ENCODE measurements at regions not wholly inside any gene's neighbourhood (a gene's known extent, or its start where the extent isn't known, plus 50 kb on each side); places are given as distances from the start of the nearest gene placed in this dataset.
"Not testable (repeated sequence)": the region's sequence is repeated elsewhere in the genome, so short reads cannot be mapped to it uniquely, and the experiment has no call there.

- Mint-ChIP-seq H3K4me3 (no peak overlapping the region), H3K4me1 (peaks cover 22% of the 10 kb centered on the region), H3K36me3 (no peaks in the 10 kb centered on the region), H3K27me3 (ENCODE audit: insufficient read depth, low read depth) (peaks cover 2% of the 10 kb centered on the region), H3K9me3 (peaks cover 3% of the 10 kb centered on the region), H3K27ac (no peak overlapping the region)
- H3K79me2 ChIP-seq (ENCODE audit: low read depth) = no peaks in the 10 kb centered on the region
- H3K27ac ChIP-seq = peak overlapping the region; percentile 44
- H3K4me3 ChIP-seq = no peak overlapping the region
- no peaks in the 10 kb centered on the region for H4K20me1 ChIP-seq (ENCODE audit: low read depth)
- no peaks in the 10 kb centered on the region for H3K36me3 ChIP-seq
- no peak for TF ChIP-seq EZH2 (IDR thresholded peaks at IDR 0.05)
- no peak for TF ChIP-seq EZH2phosphoT487 (IDR thresholded peaks at IDR 0.05)
- no peak for TF ChIP-seq CTCF (IDR thresholded peaks at IDR 0.05)
- peaks cover 12% of the 10 kb centered on the region for H3K4me1 ChIP-seq
- no peak overlapping the region for H2AFZ ChIP-seq (replicated peaks)
- no peaks in the 10 kb centered on the region for H3K27me3 ChIP-seq
- H3K9ac ChIP-seq = no peak overlapping the region
- no peaks in the 10 kb centered on the region for H3K9me3 ChIP-seq (ENCODE audit: low read depth)
- peaks cover 7% of the 10 kb centered on the region for H3F3A ChIP-seq (ENCODE audit: low read depth)
- no peak for DNase-seq (ENCODE audit: low spot score)
- peak overlapping the region; percentile 9 for H3K4me2 ChIP-seq
Measured at GRCh38 chr4:151522866-151523519, 114.0 kb downstream of the FHIP1A start.

- Histone ChIP-seq H3K9me3 (ENCODE audit: low read depth) (no peaks in the 10 kb centered on the region), H3F3A (ENCODE audit: low read depth) (peaks cover 7% of the 10 kb centered on the region), H3K79me2 (ENCODE audit: low read depth) (no peaks in the 10 kb centered on the region), H4K20me1 (ENCODE audit: low read depth) (no peaks in the 10 kb centered on the region), H3K4me1 (peaks cover 12% of the 10 kb centered on the region), H3K4me2 (no peak overlapping the region), H3K36me3 (no peaks in the 10 kb centered on the region), H3K27ac (no peak overlapping the region), H2AFZ (replicated peaks) (no peak overlapping the region), H3K4me3 (no peak overlapping the region), H3K27me3 (no peaks in the 10 kb centered on the region), H3K9ac (no peak overlapping the region)
- Mint-ChIP-seq H3K4me3 (no peak overlapping the region), H3K9me3 (peaks cover 3% of the 10 kb centered on the region), H3K27me3 (ENCODE audit: insufficient read depth, low read depth) (no peaks in the 10 kb centered on the region), H3K27ac (no peak overlapping the region), H3K36me3 (no peaks in the 10 kb centered on the region), H3K4me1 (peaks cover 22% of the 10 kb centered on the region)
- no peak for TF ChIP-seq EZH2 (IDR thresholded peaks at IDR 0.05)
- no peak for TF ChIP-seq EZH2phosphoT487 (IDR thresholded peaks at IDR 0.05)
- no peak for TF ChIP-seq CTCF (IDR thresholded peaks at IDR 0.05)
- DNase-seq (ENCODE audit: low spot score) = no peak
Measured at GRCh38 chr4:151524610-151525009, 115.6 kb downstream of the FHIP1A start.

- peaks cover 22% of the 10 kb centered on the region for H3K4me1 Mint-ChIP-seq
- H3K27me3 ChIP-seq; H3K9me3 Mint-ChIP-seq; H3K4me2 ChIP-seq; H3K9ac ChIP-seq; H3K9me3 ChIP-seq (ENCODE audit: low read depth); H3K36me3 Mint-ChIP-seq; H3K4me3 Mint-ChIP-seq; H3K27me3 Mint-ChIP-seq (ENCODE audit: insufficient read depth, low read depth); H3K4me3 ChIP-seq; H3K27ac ChIP-seq; H3F3A ChIP-seq (ENCODE audit: low read depth); H3K79me2 ChIP-seq (ENCODE audit: low read depth); DNase-seq (ENCODE audit: low spot score); H3K36me3 ChIP-seq; H3K27ac Mint-ChIP-seq; H4K20me1 ChIP-seq (ENCODE audit: low read depth); H2AFZ ChIP-seq (replicated peaks): not testable (repeated sequence)
- H3K4me1 ChIP-seq = peaks cover 12% of the 10 kb centered on the region
Measured at GRCh38 chr4:151526489-151526888, 117.5 kb downstream of the FHIP1A start.

- TF ChIP-seq EZH2 (IDR thresholded peaks at IDR 0.05) (no peak), CTCF (IDR thresholded peaks at IDR 0.05) (no peak), EZH2phosphoT487 (IDR thresholded peaks at IDR 0.05) (no peak)
- H3K4me1 Mint-ChIP-seq = peaks cover 13% of the 10 kb centered on the region
- no peaks in the 10 kb centered on the region for H4K20me1 ChIP-seq (ENCODE audit: low read depth)
- H3K36me3 ChIP-seq = no peaks in the 10 kb centered on the region
- no peak overlapping the region for H3K27ac ChIP-seq
- no peak for DNase-seq (ENCODE audit: low spot score)
- no peaks in the 10 kb centered on the region for H3K36me3 Mint-ChIP-seq
- no peak overlapping the region for H3K4me2 ChIP-seq
- H3K79me2 ChIP-seq (ENCODE audit: low read depth) = no peaks in the 10 kb centered on the region
- H3K4me3 Mint-ChIP-seq = no peak overlapping the region
- no peak overlapping the region for H3K9ac ChIP-seq
- H3K4me1 ChIP-seq = peaks cover 5% of the 10 kb centered on the region
- no peak overlapping the region for H3K27ac Mint-ChIP-seq
- H2AFZ ChIP-seq (replicated peaks) = no peak overlapping the region
- peaks cover 2% of the 10 kb centered on the region for H3F3A ChIP-seq (ENCODE audit: low read depth)
- no peaks in the 10 kb centered on the region for H3K27me3 Mint-ChIP-seq (ENCODE audit: insufficient read depth, low read depth)
- no peaks in the 10 kb centered on the region for H3K9me3 ChIP-seq (ENCODE audit: low read depth)
- no peak overlapping the region for H3K4me3 ChIP-seq
- H3K9me3 Mint-ChIP-seq = peaks cover 3% of the 10 kb centered on the region
- no peaks in the 10 kb centered on the region for H3K27me3 ChIP-seq
Measured at GRCh38 chr4:151527699-151528098, 118.7 kb downstream of the FHIP1A start.

Measured in neural progenitor cell (in vitro differentiated cells).